Suprapubic skin (tissue), 4 donors: ENCODE measurements at regions not wholly inside any gene's neighbourhood (a gene's known extent, or its start where the extent isn't known, plus 50 kb on each side); places are given as distances from the start of the nearest gene placed in this dataset.

Source experiments
- CTCF ChIP-seq, 2 donors: fragments of 200-600 bp in 1 of 2; fragments of 450-650 bp in 1 of 2; sonication (generic) in 1 of 2; IDR thresholded peaks; one replicate each; pipeline ENCODE4 v1.5.1; 2016 to 2019; ENCODE audit warnings: antibody characterized with exemption in 2 of 2, mild to moderate bottlenecking in 1 of 2, moderate library complexity in 1 of 2
- EP300 ChIP-seq: sonication (generic); formaldehyde crosslinking; IDR thresholded peaks from one replicate; pipeline ENCODE4 v1.6.1; 2017; ENCODE audit warnings: antibody characterized with exemption
- POLR2A ChIP-seq, 2 donors: fragments of 450-650 bp; IDR thresholded peaks; one replicate each; pipeline ENCODE4 v1.6.1; 2017; ENCODE audit warnings: antibody characterized with exemption in 2 of 2, mild to moderate bottlenecking in 2 of 2, moderate library complexity in 2 of 2
- POLR2AphosphoS5 ChIP-seq, 3 donors: sonication (generic); formaldehyde crosslinking; IDR thresholded peaks; one replicate each; pipeline ENCODE4 v1.6.1; 2017; ENCODE audit warnings: antibody characterized with exemption in 3 of 3

GRCh38 chr4:170398218-170398617 is 308.5 kb upstream of the AADAT start:
- TF ChIP-seq CTCF (IDR thresholded peaks at IDR 0.05), result no peak
- no peak for TF ChIP-seq EP300
- TF ChIP-seq POLR2A (IDR thresholded peaks at IDR 0.05), result no peak
- no peak for TF ChIP-seq POLR2AphosphoS5 (IDR thresholded peaks at IDR 0.05)
